HepG2 (cell line): ENCODE measurements at regions not wholly inside any gene's neighbourhood (a gene's known extent, or its start where the extent isn't known, plus 50 kb on each side); places are given as distances from the start of the nearest gene placed in this dataset.

Source experiments
- ATAC-seq: fragments of 200-7000 bp; cut with Tn5 transposase; 3 replicates; pipeline ENCODE4 v1.9.1; 2020; ENCODE audit warnings: mild to moderate bottlenecking, moderate library complexity
- BruUV-seq: library from RNA; stranded (reverse); fragments of 400-500 nt; replicated peaks from 2 replicates; lab custom pipeline; 2021; lab: Mats Ljungman, UMichigan
- CTCF ChIA-PET: fragments of 300-600 bp; formaldehyde crosslinking; extraction: SDS; loops from one replicate; lab custom pipeline; 2021; ENCODE audit warnings: low total read pairs, inconsistent platforms, low intra/inter-chr PET ratio; lab: Yijun Ruan, JAX
- POLR2A ChIA-PET: fragments of 350-600 bp; sonication (Branson Sonifier 250); formaldehyde crosslinking; loops from one replicate; lab custom pipeline; 2020; ENCODE audit warnings: antibody characterized with exemption, inconsistent platforms; lab: Yijun Ruan, JAX
- DNase-seq: peaks from one replicate; pipeline ENCODE4 v3.0.0-alpha.2; 2015; ENCODE audit warnings: low spot score
- FAIRE-seq: peaks from 3 replicates; lab custom pipeline; 2011; peaks lifted over from hg19 to GRCh38; lab: Jason Lieb, UNC
- H2AFZ ChIP-seq: one replicate; pipeline ENCODE4 v1.6.1; 2011; ENCODE audit warnings: low read length, inconsistent platforms
- H3K27ac ChIP-seq: fragments of 300-600 bp; 3 replicates; pipeline ENCODE4 v1.8.0; 2011; ENCODE audit warnings: mixed run types, mild to moderate bottlenecking, mixed read lengths, low read length, inconsistent platforms; ENCODE audit not compliant: insufficient read depth; ENCODE audit errors: extremely low read length
- H3K27me3 ChIP-seq, 2 experiments: fragments of 200-600 bp in 1 of 2; 2 replicates in 1 of 2; 3 replicates in 1 of 2; pipeline versions ENCODE4 v1.6.0 to v1.8.0; 2011; ENCODE audit warnings: low read length in 2 of 2, mild to moderate bottlenecking in 2 of 2, moderate library complexity in 2 of 2, inconsistent platforms in 1 of 2; ENCODE audit not compliant: insufficient read depth in 2 of 2, control insufficient read depth in 1 of 2
- H3K36me3 ChIP-seq, 2 experiments: fragments of 200-600 bp in 1 of 2; replicated peaks in 1 of 2; 2 replicates in 1 of 2; 3 replicates in 1 of 2; pipeline versions ENCODE4 v1.5.1 to v1.8.0; 2011; ENCODE audit warnings: low read length in 2 of 2, inconsistent platforms in 1 of 2; ENCODE audit not compliant: insufficient read depth in 2 of 2, control insufficient read depth in 1 of 2
- H3K4me1 ChIP-seq: 2 replicates; pipeline ENCODE4 v1.5.1; 2012; ENCODE audit warnings: low read length, inconsistent platforms; ENCODE audit not compliant: insufficient read depth
- H3K4me2 ChIP-seq: 2 replicates; pipeline ENCODE4 v1.6.0; 2011; ENCODE audit warnings: low read depth, low read length, inconsistent platforms
- H3K4me3 ChIP-seq, 3 experiments: fragments of 200-600 bp in 1 of 3; sonication (generic), shearing (Covaris generic) in 1 of 3; replicated peaks in 1 of 3; 2 replicates each; pipeline ENCODE4 v1.5.1; 2011 to 2016; ENCODE audit warnings: low read length in 3 of 3, inconsistent platforms in 2 of 3, low read depth in 2 of 3, mild to moderate bottlenecking in 2 of 3, control low read depth in 1 of 3, mixed read lengths in 1 of 3; ENCODE audit not compliant: insufficient read depth in 1 of 3
- H3K79me2 ChIP-seq: one replicate; pipeline ENCODE4 v1.6.1; 2011; ENCODE audit warnings: low read length, inconsistent platforms; ENCODE audit not compliant: insufficient read depth
- H3K9ac ChIP-seq: 2 replicates; pipeline ENCODE4 v1.6.0; 2011; ENCODE audit warnings: mild to moderate bottlenecking, low read depth, low read length, inconsistent platforms; ENCODE audit not compliant: insufficient read depth
- H3K9me3 ChIP-seq: 2 replicates; pipeline ENCODE4 v1.5.1; 2012; ENCODE audit warnings: mild to moderate bottlenecking, low read length
- H4K20me1 ChIP-seq: 2 replicates; pipeline ENCODE4 v1.6.0; 2011; ENCODE audit warnings: inconsistent platforms, mild to moderate bottlenecking, low read length, moderate library complexity; ENCODE audit not compliant: insufficient read depth
- ADNP ChIP-seq: sonication (generic); formaldehyde crosslinking; IDR thresholded peaks from 2 replicates; pipeline ENCODE4 v1.4.0; 2020; ENCODE audit warnings: missing genetic modification reagents
- ATF1 ChIP-seq: IDR thresholded peaks from 2 replicates; pipeline ENCODE4 v1.6.1; 2016; ENCODE audit warnings: mild to moderate bottlenecking, control low read depth
- JUNB ChIP-seq: sonication (generic); formaldehyde crosslinking; IDR thresholded peaks from 2 replicates; pipeline ENCODE4 v1.8.0; 2022; ENCODE audit warnings: missing genetic modification reagents, mild to moderate bottlenecking, borderline replicate concordance
- KLF12 ChIP-seq: sonication (generic); formaldehyde crosslinking; IDR thresholded peaks from 2 replicates; pipeline ENCODE4 v1.4.0; 2020; ENCODE audit warnings: missing genetic modification reagents, borderline replicate concordance
- MAF1 ChIP-seq: sonication (generic); formaldehyde crosslinking; IDR thresholded peaks from 2 replicates; pipeline ENCODE4 v1.5.0; 2020; ENCODE audit warnings: missing genetic modification reagents, borderline replicate concordance
- MTF2 ChIP-seq: sonication (generic); formaldehyde crosslinking; IDR thresholded peaks from 2 replicates; pipeline ENCODE4 v1.5.0; 2020; ENCODE audit warnings: missing genetic modification reagents, borderline replicate concordance
- NFIC ChIP-seq: IDR thresholded peaks from 2 replicates; pipeline ENCODE4 v1.6.1; 2012; ENCODE audit warnings: mild to moderate bottlenecking, low read length, inconsistent platforms
- NR2C2 ChIP-seq: sonication (generic); formaldehyde crosslinking; IDR thresholded peaks from 2 replicates; pipeline ENCODE4 v1.4.0; 2020; ENCODE audit warnings: missing genetic modification reagents, mild to moderate bottlenecking, moderate library complexity, borderline replicate concordance
- TARDBP ChIP-seq: sonication (generic); formaldehyde crosslinking; IDR thresholded peaks from 2 replicates; pipeline ENCODE4 v1.8.0; 2022; ENCODE audit warnings: mild to moderate bottlenecking, missing genetic modification reagents
- TOPORS ChIP-seq: sonication (generic); formaldehyde crosslinking; IDR thresholded peaks from 2 replicates; pipeline ENCODE4 v1.8.0; 2023; ENCODE audit warnings: mild to moderate bottlenecking, missing genetic modification reagents
- TP53 ChIP-seq: sonication (generic); formaldehyde crosslinking; conservative IDR thresholded peaks from 2 replicates; pipeline ENCODE4 v1.4.0; 2020; ENCODE audit warnings: missing genetic modification reagents
- U2AF2 ChIP-seq: fragments of 200-400 bp; formaldehyde crosslinking; IDR thresholded peaks from 2 replicates; pipeline ENCODE4 v1.6.1; 2017; ENCODE audit warnings: low read depth, mild to moderate bottlenecking, low read length
- ZFYVE20 ChIP-seq: sonication (generic); formaldehyde crosslinking; IDR thresholded peaks from 2 replicates; pipeline ENCODE4 v1.8.0; 2023; ENCODE audit warnings: low read depth, mild to moderate bottlenecking, moderate library complexity, missing genetic modification reagents, borderline replicate concordance
- ZNF451 ChIP-seq: sonication (generic); formaldehyde crosslinking; IDR thresholded peaks from 2 replicates; pipeline ENCODE4 v1.5.0; 2020; ENCODE audit warnings: mild to moderate bottlenecking, missing genetic modification reagents
- ZNF570 ChIP-seq: sonication (generic); formaldehyde crosslinking; IDR thresholded peaks from 2 replicates; pipeline ENCODE4 v1.4.0; 2020; ENCODE audit warnings: mild to moderate bottlenecking, missing genetic modification reagents, borderline replicate concordance
- ZNF776 ChIP-seq: sonication (generic); formaldehyde crosslinking; IDR thresholded peaks from 2 replicates; pipeline ENCODE4 v1.4.0; 2020; ENCODE audit warnings: mild to moderate bottlenecking, missing genetic modification reagents
- WGBS: methylation state at CpG from one replicate; pipeline ENCODE4 v1.1.6; 2017; ENCODE audit warnings: low lambda C conversion rate; 5-methylcytosine and 5-hydroxymethylcytosine counted together
- in situ Hi-C: cut with HindIII; loops from 2 replicates; pipeline ENCODE4 v1.10.0; 2017; ENCODE audit warnings: low pct_unique_long_range_greater_than_20kb; ENCODE audit not compliant: extremely low pct_ligation_motif_present
- intact Hi-C: fragments of 100-400 bp; cut with micrococcal nuclease; formaldehyde crosslinking; loops from one replicate; pipeline ENCODE4 v1.10.0; 2022; ENCODE audit not compliant: unreplicated experiment
- TF ChIP-seq, protein P1 (sequence below): sonication (generic); formaldehyde crosslinking; IDR thresholded peaks from 2 replicates; pipeline ENCODE4 v1.4.0; 2020; ENCODE audit warnings: missing genetic modification reagents; ENCODE audit errors: not compliant biosample characterization
- TF ChIP-seq, protein P2 (sequence below): sonication (generic); formaldehyde crosslinking; IDR thresholded peaks from 2 replicates; pipeline ENCODE4 v1.5.0; 2020; ENCODE audit warnings: mild to moderate bottlenecking, low read depth, missing genetic modification reagents, borderline replicate concordance
- TF ChIP-seq, protein P3 (sequence below): sonication (generic); formaldehyde crosslinking; conservative IDR thresholded peaks from 2 replicates; pipeline ENCODE4 v1.8.1; 2023; ENCODE audit warnings: missing genetic modification reagents

DNA sequence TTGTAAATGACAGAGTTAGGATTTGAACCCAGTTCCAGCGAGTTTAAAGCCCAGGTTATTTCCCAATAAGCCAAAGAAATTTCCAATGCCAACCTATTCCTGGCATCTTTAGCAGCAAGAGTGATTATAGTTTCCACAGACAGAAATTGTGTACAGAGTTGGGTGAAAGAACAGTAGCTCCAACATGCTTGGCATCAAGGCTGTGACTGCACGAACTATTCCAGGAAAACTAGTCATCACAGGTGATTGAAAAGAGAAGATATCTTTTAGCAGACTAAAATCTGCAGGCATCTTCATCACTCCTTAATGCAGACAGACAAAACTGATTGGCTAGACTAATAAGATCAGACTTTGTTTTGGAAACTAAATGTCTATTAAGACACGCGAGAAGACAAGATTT, 262.7 kb upstream of the PLEKHG7 start (continued):
- TF ChIP-seq ZFYVE20 (CRISPR knock-in tag) = no peak
- TF ChIP-seq TP53 = no peak
- no peak for TF ChIP-seq KLF12 (CRISPR knock-in tag)
- TF ChIP-seq, protein P1, sequence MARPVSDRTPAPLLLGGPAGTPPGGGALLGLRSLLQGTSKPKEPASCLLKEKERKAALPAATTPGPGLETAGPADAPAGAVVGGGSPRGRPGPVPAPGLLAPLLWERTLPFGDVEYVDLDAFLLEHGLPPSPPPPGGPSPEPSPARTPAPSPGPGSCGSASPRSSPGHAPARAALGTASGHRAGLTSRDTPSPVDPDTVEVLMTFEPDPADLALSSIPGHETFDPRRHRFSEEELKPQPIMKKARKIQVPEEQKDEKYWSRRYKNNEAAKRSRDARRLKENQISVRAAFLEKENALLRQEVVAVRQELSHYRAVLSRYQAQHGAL = no peak
- no peak for TF ChIP-seq JUNB
- TF ChIP-seq MTF2 (CRISPR knock-in tag) = no peak
- TF ChIP-seq, all 625 proteins: peak for 0

DNA sequence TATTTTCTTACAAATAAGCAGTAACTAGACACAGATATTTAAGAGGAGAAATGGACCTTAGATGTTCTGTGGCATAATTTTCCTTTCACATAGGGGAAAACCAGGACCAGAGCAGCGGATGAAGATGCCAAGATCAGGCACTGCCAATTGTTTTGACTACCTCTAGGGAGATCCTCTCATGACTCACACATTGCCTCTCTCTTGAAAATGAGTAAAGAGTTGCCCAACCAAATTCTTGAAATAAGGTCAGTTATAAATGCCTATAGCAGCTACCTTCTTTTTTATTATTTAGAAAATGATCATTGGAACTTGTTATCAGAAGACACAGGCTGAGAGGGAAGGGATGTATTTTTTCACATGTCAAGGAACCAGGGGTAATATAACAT, 263.4 kb upstream of the PLEKHG7 start:
- POLR2A ChIA-PET = no interaction called here
- no TSS peak for BruUV-seq
- 6% methylated on average over 1 of the region's 1 CpG for WGBS
- TF ChIP-seq U2AF2 = no peak
- TF ChIP-seq ZNF451 = no peak
- TF ChIP-seq NFIC = no peak
- TF ChIP-seq ZNF776 (CRISPR knock-in tag) = no peak
- no peak for TF ChIP-seq ATF1 (CRISPR knock-in tag)
- TF ChIP-seq, protein P2, sequence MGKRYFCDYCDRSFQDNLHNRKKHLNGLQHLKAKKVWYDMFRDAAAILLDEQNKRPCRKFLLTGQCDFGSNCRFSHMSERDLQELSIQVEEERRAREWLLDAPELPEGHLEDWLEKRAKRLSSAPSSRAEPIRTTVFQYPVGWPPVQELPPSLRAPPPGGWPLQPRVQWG = no peak
- TF ChIP-seq, protein P3, sequence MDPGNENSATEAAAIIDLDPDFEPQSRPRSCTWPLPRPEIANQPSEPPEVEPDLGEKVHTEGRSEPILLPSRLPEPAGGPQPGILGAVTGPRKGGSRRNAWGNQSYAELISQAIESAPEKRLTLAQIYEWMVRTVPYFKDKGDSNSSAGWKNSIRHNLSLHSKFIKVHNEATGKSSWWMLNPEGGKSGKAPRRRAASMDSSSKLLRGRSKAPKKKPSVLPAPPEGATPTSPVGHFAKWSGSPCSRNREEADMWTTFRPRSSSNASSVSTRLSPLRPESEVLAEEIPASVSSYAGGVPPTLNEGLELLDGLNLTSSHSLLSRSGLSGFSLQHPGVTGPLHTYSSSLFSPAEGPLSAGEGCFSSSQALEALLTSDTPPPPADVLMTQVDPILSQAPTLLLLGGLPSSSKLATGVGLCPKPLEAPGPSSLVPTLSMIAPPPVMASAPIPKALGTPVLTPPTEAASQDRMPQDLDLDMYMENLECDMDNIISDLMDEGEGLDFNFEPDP (CRISPR knock-in tag) = no peak
- TF ChIP-seq NR2C2 (CRISPR knock-in tag) = no peak
- TF ChIP-seq TARDBP (CRISPR knock-in tag) = no peak
- no peak for TF ChIP-seq MAF1
- no peak for TF ChIP-seq ADNP
- no peak for TF ChIP-seq ZNF570 (CRISPR knock-in tag)
- TF ChIP-seq TOPORS (CRISPR knock-in tag) = no peak

More for the DNA sequence above, 263.4 kb upstream of the PLEKHG7 start:
- no peak overlapping the region for H3K9ac ChIP-seq
- CTCF ChIA-PET = no interaction called here
- H3K9me3 ChIP-seq = no peaks in the 10 kb centered on the region
- no peak for ATAC-seq
- H4K20me1 ChIP-seq = no peaks in the 10 kb centered on the region
- FAIRE-seq = no peak
- H3K36me3 ChIP-seq = no peaks in the 10 kb centered on the region
- no peak for DNase-seq
- no peaks in the 10 kb centered on the region for H3K79me2 ChIP-seq
- no peaks in the 10 kb centered on the region for H3K4me1 ChIP-seq
- no peaks in the 10 kb centered on the region for H3K27me3 ChIP-seq
- H3K4me2 ChIP-seq = no peak overlapping the region
- no peak overlapping the region for H3K27ac ChIP-seq
- H3K4me3 ChIP-seq = no peak overlapping the region
- no peak overlapping the region for H2AFZ ChIP-seq
- in situ Hi-C loops = no loop called here
- intact Hi-C loops = no loop called here
